ENCODE measurements at regions not wholly inside any gene's neighbourhood (a gene's known extent, or its start where the extent isn't known, plus 50 kb on each side); places are given as distances from the start of the nearest gene placed in this dataset.

- DNase-seq (ENCODE audit: low read depth in 1 of 2, low spot score in 1 of 2) = no peak
- Histone ChIP-seq H3K9me3 (no peaks in the 10 kb centered on the region), H3K4me3 (no peak overlapping the region), H3K27ac (no peak overlapping the region), H3K4me2 (no peak overlapping the region), H3K4me1 (no peaks in the 10 kb centered on the region)
- no peak for FAIRE-seq
- ATAC-seq = no peak
- no peak for TF ChIP-seq EHF (CRISPR knock-in tag; IDR thresholded peaks at IDR 0.05)
- peak; percentile 49 for TF ChIP-seq MAFK (IDR thresholded peaks at IDR 0.05; ENCODE audit: partially characterized antibody)
- WGBS (ENCODE audit: missing lambda C conversion rate) = 57% methylated on average over 4 of the region's 4 CpGs
- ChIA-PET POLR2A (no interaction called here), CTCF (interaction anchor here (0.6 to 3.7 kb wide), 4 partner anchors 38 to 344 kb away, joined by 3 to 76 read pairs (median 3); no protein-coding TSS in a partner anchor)
Measured at GRCh38 chr12:21991526-21991925, 50.3 kb upstream of the ABCC9 start.
